HG02642 (cell line): ENCODE measurements at regions not wholly inside any gene's neighbourhood (a gene's known extent, or its start where the extent isn't known, plus 50 kb on each side); places are given as distances from the start of the nearest gene placed in this dataset.
"Not testable (repeated sequence)": the region's sequence is repeated elsewhere in the genome, so short reads cannot be mapped to it uniquely, and the experiment has no call there.

ENCODE experiments used
- ATAC-seq: cut with Tn5 transposase; IDR thresholded peaks from one replicate; pipeline ENCODE4 v1.9.1; 2021; ENCODE audit warnings: mild to moderate bottlenecking; ENCODE audit not compliant: unreplicated experiment, poor library complexity

- no peak for ATAC-seq
Observed at GRCh38 chr5:99379187-99379586, 450.4 kb upstream of the CHD1 start.

DNA sequence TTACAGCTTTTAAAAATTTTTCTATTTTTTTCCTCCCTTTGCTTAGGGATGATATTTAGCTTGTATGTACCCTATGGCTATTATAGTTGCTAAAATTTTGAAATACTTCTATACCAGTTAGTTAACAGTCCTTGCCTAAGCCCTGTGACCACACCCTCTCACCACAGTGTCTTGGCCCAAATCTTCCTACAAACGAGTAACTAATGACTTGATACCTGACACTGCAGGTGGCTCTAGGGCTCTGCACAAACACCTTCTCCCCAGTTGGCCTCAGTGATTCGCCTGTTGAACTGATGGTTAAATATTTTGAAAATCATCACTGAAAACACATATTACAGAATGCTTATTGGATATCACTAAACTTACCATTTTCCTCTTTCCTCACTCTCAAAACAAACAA is 449.6 kb upstream of the CHD1 start:
- ATAC-seq: no peak

DNA sequence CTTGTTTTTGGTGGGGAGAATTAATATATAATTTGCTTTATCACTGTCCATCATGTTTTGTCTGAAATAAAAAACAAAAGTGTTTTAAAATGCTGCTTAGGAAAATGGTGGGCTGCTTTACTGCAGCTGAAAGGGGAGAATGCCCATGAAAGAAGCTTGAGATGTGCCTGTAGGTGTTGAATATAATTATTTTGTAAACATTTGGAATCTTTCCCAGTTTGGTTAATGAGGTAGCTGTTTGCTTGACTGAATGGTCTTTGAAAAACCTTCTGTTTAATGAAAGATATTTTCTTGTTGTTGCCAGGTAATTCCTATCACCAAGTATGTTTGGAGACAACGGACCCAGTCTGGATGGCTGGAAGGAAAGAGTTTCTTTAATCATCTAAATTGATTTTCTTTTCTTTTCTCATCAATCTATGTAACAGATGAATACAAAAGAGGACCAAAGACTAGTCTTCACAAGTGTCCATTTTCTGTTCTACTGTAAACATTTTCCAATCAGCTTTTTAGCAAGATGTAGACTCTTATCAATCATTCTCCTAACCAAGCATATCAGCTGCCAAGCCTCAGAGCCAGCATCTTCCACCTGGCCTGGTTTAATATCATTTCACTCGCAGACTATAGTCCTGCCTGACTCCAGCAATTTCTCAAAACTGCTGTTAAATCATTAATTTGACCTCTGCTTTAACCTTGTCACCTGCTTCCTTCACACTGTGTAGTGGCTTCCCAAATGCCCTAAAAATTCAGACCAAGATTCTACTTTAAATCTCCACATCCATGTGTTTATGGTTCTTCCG is 441.2 kb upstream of the CHD1 start:
- ATAC-seq: no peak

- ATAC-seq: no peak
Observed at GRCh38 chr5:99368726-99369125, 439.9 kb upstream of the CHD1 start.

GRCh38 chr5:99355881-99356280 is 427.1 kb upstream of the CHD1 start:
- no peak for ATAC-seq

- no peak for ATAC-seq
Observed at GRCh38 chr5:99349787-99350186, 421.0 kb upstream of the CHD1 start.

- no peak for ATAC-seq
Observed at GRCh38 chr5:99348597-99348996, 419.8 kb upstream of the CHD1 start.

- ATAC-seq: not testable (repeated sequence)
Observed at GRCh38 chr5:99339758-99340157, 411.0 kb upstream of the CHD1 start.

- ATAC-seq: no peak
Observed at GRCh38 chr5:99334936-99335335, 406.1 kb upstream of the CHD1 start.

GRCh38 chr5:99331061-99331460 is 402.3 kb upstream of the CHD1 start:
- no peak for ATAC-seq

DNA sequence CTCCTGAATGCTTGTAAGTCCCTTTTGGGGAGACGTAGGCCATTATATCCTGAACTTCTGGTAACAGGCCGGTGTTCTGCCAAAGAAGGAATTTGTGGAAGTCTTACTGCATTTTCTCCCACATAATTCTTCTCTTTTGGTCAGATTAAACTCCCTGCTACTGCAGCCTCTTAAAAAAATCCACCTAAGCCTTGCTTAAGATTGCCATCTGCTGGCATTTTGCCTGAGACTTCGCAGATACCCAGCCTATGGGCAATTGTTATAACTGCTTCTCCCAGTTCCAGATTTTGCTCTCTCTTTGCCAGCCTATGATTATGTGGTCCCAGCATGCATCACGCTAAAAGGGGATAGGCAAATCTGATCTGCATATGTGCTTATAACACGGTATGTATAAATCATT is 391.6 kb upstream of the CHD1 start:
- ATAC-seq: no peak

GRCh38 chr5:99317136-99317535 is 388.3 kb upstream of the CHD1 start:
- ATAC-seq: no peak

GRCh38 chr5:99316484-99316883 is 387.7 kb upstream of the CHD1 start:
- no peak for ATAC-seq

- no peak for ATAC-seq
Observed at GRCh38 chr5:99315413-99316183, 386.8 kb upstream of the CHD1 start.

DNA sequence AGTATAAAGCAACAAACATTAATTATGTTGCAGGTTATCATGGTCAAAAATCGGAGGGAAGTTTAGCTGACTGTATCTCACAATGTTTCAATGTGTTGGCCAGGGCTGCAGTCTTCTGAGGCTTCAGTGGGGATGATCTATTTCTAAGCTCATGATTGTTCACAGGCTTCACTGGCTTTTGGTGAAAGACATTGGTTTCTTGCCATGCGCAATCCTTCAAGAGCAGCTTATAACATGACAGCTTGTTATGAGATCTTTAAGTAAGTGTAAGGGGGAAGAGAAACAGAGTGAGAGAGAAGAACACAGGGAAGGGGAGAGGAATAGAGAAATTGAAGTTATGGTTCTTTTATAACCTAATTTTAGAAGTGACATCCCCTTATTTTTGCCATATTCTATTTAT is 385.9 kb upstream of the CHD1 start:
- no peak for ATAC-seq

- ATAC-seq: no peak
Observed at GRCh38 chr5:99308131-99308530, 379.3 kb upstream of the CHD1 start.

- ATAC-seq: no peak
Observed at GRCh38 chr5:99305045-99305580, 376.3 kb upstream of the CHD1 start.

- ATAC-seq: no peak
Observed at GRCh38 chr5:99285606-99286005, 356.8 kb upstream of the CHD1 start.

DNA sequence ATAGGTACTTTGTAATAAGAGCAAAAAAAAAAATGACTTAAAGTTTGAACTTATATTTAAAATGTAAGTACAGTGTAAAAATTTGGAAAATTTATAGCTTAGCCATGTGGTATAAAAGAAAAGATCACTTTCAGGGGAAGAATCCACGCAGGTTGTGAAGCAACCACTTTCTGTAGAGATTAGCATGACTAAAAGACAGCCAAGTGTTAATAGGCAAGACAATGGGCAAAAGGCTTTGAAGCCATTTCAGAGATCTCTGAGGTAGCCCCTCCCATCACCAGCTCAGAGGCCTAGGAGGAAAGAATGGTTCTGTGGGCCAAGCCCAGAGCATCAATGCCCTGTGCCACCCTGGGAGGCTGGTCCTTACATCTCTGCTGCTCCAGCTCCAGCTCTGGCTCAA is 346.3 kb upstream of the CHD1 start:
- ATAC-seq: no peak

DNA sequence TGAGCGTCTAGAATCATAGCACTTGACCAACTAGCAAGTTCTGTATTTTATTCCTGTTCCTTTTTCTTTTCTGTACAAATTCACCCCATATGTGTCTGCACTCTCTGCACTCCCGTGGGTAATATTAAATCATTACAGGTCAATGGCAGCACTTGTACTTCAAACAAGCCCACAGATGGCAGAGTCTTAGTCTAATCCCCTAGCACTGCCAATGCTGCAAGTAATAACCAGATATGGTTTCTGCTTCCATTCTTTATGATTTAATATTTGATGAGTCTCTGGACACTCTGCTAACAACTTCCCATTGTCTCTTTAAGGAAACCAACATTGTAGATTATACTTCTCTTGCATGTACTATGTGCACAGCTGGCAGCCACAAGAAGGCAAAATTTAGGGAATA is 343.8 kb upstream of the CHD1 start:
- ATAC-seq: no peak

DNA sequence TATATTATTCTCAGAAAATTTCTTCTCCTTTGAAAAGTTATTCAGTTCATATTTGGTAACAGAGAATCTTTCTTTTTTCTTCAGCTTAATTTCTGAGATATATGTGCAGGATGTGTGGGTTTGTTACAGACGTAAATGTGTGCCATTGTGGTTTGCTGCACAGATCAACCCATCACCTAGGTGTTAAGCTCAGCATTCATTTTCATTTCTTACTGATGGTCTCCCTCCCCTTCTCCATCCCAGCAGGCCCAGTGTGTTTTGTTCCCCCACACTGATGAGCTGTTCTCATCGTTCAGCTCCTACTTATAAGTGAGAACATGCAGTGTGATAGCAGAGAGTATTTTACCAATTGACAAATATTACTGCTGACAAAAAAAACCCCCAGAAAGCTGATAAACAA is 330.0 kb upstream of the CHD1 start:
- ATAC-seq: no peak

DNA sequence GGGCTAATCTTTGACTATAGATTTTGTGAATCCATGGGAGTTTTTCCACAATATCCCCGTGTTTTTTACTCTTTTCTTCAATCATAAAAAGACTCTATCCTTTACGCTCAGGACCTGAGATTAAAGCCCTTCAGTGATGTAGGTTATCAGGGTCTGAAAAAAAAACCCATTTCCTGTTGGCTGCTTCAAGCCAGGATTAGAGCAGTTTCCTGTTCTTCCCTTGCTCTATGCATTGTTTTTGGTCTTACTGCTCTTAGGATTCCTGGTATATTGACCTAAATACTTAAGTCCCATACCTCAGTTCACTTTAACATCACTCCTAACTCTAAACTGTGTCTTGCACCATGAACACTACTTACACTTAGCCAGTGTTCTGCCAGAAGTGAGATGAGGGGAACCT is 319.3 kb upstream of the CHD1 start:
- ATAC-seq: no peak
